ENCODE measurements at regions not wholly inside any gene's neighbourhood (a gene's known extent, or its start where the extent isn't known, plus 50 kb on each side); places are given as distances from the start of the nearest gene placed in this dataset.
"Not testable (repeated sequence)": the region's sequence is repeated elsewhere in the genome, so short reads cannot be mapped to it uniquely, and the experiment has no call there.

GRCh38 chr10:29228562-29228961 lies 60.3 kb upstream of the LYZL1 start:
- Histone ChIP-seq H3F3A (ENCODE audit: low read depth) (no peaks in the 10 kb centered on the region), H3K4me2 (ENCODE audit: low read depth, low read length, poor library complexity, severe bottlenecking) (no peak overlapping the region), H3K9me2 (replicated peaks; ENCODE audit: low read depth, low read length) (no peaks in the 10 kb centered on the region), H3K79me2 (ENCODE audit: insufficient read depth, low read length) (no peaks in the 10 kb centered on the region), H3K36me3 (ENCODE audit: insufficient read depth, low read length) (no peaks in the 10 kb centered on the region), H3K4me1 (ENCODE audit: insufficient read depth, low read length, poor library complexity, severe bottlenecking) (no peaks in the 10 kb centered on the region), H4K20me1 (ENCODE audit: insufficient read depth, low read length, poor library complexity, severe bottlenecking) (no peaks in the 10 kb centered on the region), H2AFZ (ENCODE audit: low read length) (no peak overlapping the region), H3K4me3 (ENCODE audit: low read length, poor library complexity, severe bottlenecking) (no peak overlapping the region), H3K27me3 (ENCODE audit: insufficient read depth, low read length, poor library complexity, severe bottlenecking) (no peaks in the 10 kb centered on the region), H3K9me3 (ENCODE audit: insufficient read depth, low read depth, low read length) (no peaks in the 10 kb centered on the region), H3K9ac (ENCODE audit: low read depth, low read length, poor library complexity, severe bottlenecking) (no peak overlapping the region)
- TF ChIP-seq CTCF (conservative IDR thresholded peaks at IDR 0.05; ENCODE audit: low read length): no peak
- no peak for TF ChIP-seq EZH2phosphoT487 (IDR thresholded peaks at IDR 0.05; ENCODE audit: borderline replicate concordance)

- Histone ChIP-seq H3K36me3 (ENCODE audit: insufficient read depth, low read length) (no peaks in the 10 kb centered on the region), H3K4me3 (ENCODE audit: low read length, poor library complexity, severe bottlenecking) (no peak overlapping the region), H4K20me1 (ENCODE audit: insufficient read depth, low read length, poor library complexity, severe bottlenecking) (no peaks in the 10 kb centered on the region), H3K9me2 (replicated peaks; ENCODE audit: low read depth, low read length) (no peaks in the 10 kb centered on the region), H3K4me2 (ENCODE audit: low read depth, low read length, poor library complexity, severe bottlenecking) (no peak overlapping the region), H3K9ac (ENCODE audit: low read depth, low read length, poor library complexity, severe bottlenecking) (no peak overlapping the region), H3K4me1 (ENCODE audit: insufficient read depth, low read length, poor library complexity, severe bottlenecking) (no peaks in the 10 kb centered on the region), H3F3A (ENCODE audit: low read depth) (no peaks in the 10 kb centered on the region), H3K79me2 (ENCODE audit: insufficient read depth, low read length) (no peaks in the 10 kb centered on the region), H3K9me3 (ENCODE audit: insufficient read depth, low read depth, low read length) (no peaks in the 10 kb centered on the region), H2AFZ (ENCODE audit: low read length) (no peak overlapping the region), H3K27me3 (ENCODE audit: insufficient read depth, low read length, poor library complexity, severe bottlenecking) (no peaks in the 10 kb centered on the region)
- no peak for TF ChIP-seq CTCF (conservative IDR thresholded peaks at IDR 0.05; ENCODE audit: low read length)
- TF ChIP-seq EZH2phosphoT487 (IDR thresholded peaks at IDR 0.05; ENCODE audit: borderline replicate concordance): no peak
Measured at GRCh38 chr10:29229258-29229705, 59.6 kb upstream of the LYZL1 start.

DNA sequence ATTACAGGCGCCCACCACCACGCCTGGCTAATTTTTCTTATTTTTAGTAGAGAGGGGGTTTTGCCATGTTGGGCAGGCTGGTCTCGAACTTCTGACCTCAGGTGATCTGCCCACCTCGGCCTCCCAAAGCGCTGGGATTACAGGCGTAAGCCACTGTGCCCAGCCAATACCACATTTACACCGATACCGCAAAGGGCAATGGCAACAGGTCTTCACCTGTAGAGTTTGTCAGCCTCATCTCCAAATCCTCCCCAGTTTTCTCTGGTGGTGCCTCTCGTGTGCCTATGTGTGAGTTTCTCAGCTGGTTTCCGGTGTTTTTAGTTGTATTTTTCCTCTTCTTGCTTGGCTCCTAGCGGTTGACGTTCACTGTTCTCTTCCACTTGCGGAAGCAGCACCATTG lies 52.0 kb upstream of the LYZL1 start:
- not testable (repeated sequence) for H3K9ac ChIP-seq (ENCODE audit: low read depth, low read length, poor library complexity, severe bottlenecking); H3K4me2 ChIP-seq (ENCODE audit: low read depth, low read length, poor library complexity, severe bottlenecking); H4K20me1 ChIP-seq (ENCODE audit: insufficient read depth, low read length, poor library complexity, severe bottlenecking); H3K27me3 ChIP-seq (ENCODE audit: insufficient read depth, low read length, poor library complexity, severe bottlenecking); H2AFZ ChIP-seq (ENCODE audit: low read length); H3K9me3 ChIP-seq (ENCODE audit: insufficient read depth, low read depth, low read length); H3K4me1 ChIP-seq (ENCODE audit: insufficient read depth, low read length, poor library complexity, severe bottlenecking); H3K79me2 ChIP-seq (ENCODE audit: insufficient read depth, low read length); H3F3A ChIP-seq (ENCODE audit: low read depth); H3K9me2 ChIP-seq (replicated peaks; ENCODE audit: low read depth, low read length); H3K36me3 ChIP-seq (ENCODE audit: insufficient read depth, low read length); H3K4me3 ChIP-seq (ENCODE audit: low read length, poor library complexity, severe bottlenecking)

DNA sequence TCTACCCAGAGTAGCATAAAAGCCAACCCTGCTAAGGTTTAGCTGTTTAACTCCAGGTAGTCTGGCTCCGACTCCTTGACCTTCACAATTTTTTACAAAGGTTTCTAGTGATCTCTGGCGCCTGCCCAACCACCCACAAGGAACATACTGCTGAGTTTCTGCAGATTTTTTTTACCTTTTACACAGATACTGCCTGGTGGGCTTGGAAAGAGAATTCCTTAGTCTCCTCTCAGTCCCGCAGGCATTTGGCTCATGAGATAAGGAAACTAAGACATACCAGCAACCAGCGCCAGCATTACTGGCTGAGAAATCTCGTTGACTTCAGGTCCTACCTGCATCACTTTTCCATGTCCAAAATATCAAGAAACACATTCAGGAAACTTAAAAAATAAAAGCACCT lies 51.1 kb upstream of the LYZL1 start:
- no peaks in the 10 kb centered on the region for H3K36me3 ChIP-seq (ENCODE audit: insufficient read depth, low read length)
- H3K9ac ChIP-seq (ENCODE audit: low read depth, low read length, poor library complexity, severe bottlenecking): no peak overlapping the region
- no peak overlapping the region for H3K4me2 ChIP-seq (ENCODE audit: low read depth, low read length, poor library complexity, severe bottlenecking)
- H3K79me2 ChIP-seq (ENCODE audit: insufficient read depth, low read length): no peaks in the 10 kb centered on the region
- no peaks in the 10 kb centered on the region for H4K20me1 ChIP-seq (ENCODE audit: insufficient read depth, low read length, poor library complexity, severe bottlenecking)
- no peaks in the 10 kb centered on the region for H3F3A ChIP-seq (ENCODE audit: low read depth)
- no peaks in the 10 kb centered on the region for H3K9me2 ChIP-seq (replicated peaks; ENCODE audit: low read depth, low read length)
- no peaks in the 10 kb centered on the region for H3K27me3 ChIP-seq (ENCODE audit: insufficient read depth, low read length, poor library complexity, severe bottlenecking)
- no peaks in the 10 kb centered on the region for H3K9me3 ChIP-seq (ENCODE audit: insufficient read depth, low read depth, low read length)
- no peak overlapping the region for H2AFZ ChIP-seq (ENCODE audit: low read length)
- no peak overlapping the region for H3K4me3 ChIP-seq (ENCODE audit: low read length, poor library complexity, severe bottlenecking)
- TF ChIP-seq EZH2phosphoT487 (IDR thresholded peaks at IDR 0.05; ENCODE audit: borderline replicate concordance): no peak
- H3K4me1 ChIP-seq (ENCODE audit: insufficient read depth, low read length, poor library complexity, severe bottlenecking): no peaks in the 10 kb centered on the region

All from Loucy (cell line).